Posterior cingulate gyrus (tissue), 11 donors: ENCODE measurements at regions not wholly inside any gene's neighbourhood (a gene's known extent, or its start where the extent isn't known, plus 50 kb on each side); places are given as distances from the start of the nearest gene placed in this dataset.
"Not testable (repeated sequence)": the region's sequence is repeated elsewhere in the genome, so short reads cannot be mapped to it uniquely, and the experiment has no call there.

Experiments
- DNase-seq, 10 donors: peaks; one replicate each; pipeline versions ENCODE4 v3.0.0 to v3.0.0-alpha.2; 2020 to 2021; ENCODE audit warnings: mixed read lengths in 3 of 10
- intact Hi-C: fragments of 100-400 bp; cut with DNase I; formaldehyde crosslinking; loops from one replicate; pipeline ENCODE4 v1.15.1; 2023

DNA sequence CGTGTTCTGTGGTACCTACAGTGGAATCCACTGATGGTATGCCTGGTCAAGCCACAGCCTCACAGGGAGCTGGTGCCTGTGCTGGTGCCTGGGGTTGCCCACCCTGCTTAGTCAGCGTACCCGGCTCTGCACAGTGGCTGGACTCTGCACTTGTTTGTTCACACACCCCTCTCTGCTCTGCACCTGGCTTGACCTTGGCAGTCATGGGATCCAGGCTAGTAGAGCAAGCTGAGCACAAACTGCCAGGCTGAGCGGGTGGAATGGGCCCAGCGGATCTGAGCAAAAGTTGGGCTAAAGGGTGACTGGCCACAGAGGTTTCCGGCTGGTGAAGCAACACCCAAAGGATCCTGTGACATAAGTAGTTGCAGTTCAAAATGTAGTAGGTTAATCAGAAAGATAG lies 163.5 kb downstream of the CDH19 start:
- DNase-seq: peak in 1 of 10 donors; percentile 66
- intact Hi-C loops: no loop called here

DNA sequence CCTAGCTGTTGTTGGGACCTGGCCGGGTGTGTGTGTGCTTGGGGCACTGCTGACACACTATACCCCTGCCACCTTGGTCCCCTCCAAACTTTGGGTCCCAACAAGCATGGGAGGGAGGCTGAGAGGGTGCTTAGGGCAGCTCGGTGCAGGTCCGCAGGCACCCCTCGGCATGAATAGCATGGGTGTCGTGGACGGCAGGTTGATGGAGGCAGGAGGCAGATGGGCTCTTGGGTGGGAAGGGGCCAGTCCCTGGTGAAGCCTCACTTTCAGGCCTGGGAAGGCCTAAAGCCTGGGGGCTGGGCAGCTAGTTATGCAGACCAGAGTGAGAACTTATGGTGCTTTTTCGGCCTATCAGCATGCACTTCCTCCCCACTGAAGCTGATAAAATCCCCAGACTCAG lies 164.2 kb downstream of the CDH19 start:
- intact Hi-C loops: no loop called here
- DNase-seq: peak in 2 of 10 donors; percentile 52 to 58

DNA sequence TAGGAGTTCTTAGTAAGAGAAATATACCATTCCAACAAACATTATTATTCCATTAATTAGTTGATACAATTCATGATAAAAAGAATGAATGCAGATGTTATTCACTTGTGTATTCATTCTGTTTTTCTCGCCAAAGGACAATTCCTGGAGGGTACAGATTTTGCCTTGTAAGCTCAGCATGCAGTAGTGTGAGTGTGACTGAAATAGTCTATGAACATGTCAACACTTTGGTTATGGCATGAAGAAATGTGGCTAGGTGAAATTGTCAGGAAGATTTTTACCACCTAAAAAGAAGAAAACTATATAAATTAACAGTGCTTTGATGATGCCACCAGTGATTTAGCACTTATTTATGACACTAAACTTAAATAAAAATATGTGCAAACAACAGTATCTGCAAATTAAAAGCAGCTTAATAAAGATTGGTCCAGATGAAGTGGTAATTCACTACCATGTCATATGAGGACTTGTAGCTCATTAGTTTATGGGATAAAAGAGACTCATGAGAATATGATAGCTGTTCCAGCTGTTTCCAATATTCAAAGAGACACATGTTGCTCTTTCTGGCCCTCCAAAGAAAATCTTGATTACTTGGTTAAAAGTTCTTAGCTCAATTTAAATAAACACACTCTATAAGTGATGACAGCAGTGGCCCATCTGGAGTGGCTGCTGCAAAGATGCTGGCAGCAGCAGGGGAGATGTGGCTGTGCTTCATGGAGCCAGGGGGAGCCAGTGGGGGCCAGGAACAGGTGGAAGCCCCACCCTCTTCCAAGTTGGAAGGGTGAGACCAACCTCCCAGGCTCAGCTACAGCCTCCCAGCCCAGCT lies 165.0 kb downstream of the CDH19 start:
- peak in 1 of 10 donors; percentile 43 for DNase-seq
- intact Hi-C loops: no loop called here

DNA sequence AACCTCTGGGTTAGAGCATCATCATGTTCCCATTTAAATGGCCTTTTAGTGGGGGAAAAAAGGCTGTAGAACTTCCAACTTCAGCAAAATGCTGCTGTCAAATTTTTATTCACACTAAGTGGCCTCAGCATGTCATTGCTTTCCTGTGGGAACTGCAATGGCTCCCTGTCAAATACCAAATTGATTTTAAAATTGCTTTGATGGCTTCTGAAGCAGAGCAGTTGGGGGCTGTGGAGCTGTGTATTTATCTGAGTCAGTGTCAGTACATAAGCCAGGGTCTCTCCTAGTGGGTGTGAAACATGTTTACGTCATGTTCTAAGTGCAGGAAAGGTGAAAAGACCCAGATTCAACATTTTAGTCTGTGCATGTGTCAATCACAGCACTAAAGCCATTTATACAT lies 171.3 kb downstream of the CDH19 start:
- intact Hi-C loops: no loop called here
- DNase-seq: no peak

DNA sequence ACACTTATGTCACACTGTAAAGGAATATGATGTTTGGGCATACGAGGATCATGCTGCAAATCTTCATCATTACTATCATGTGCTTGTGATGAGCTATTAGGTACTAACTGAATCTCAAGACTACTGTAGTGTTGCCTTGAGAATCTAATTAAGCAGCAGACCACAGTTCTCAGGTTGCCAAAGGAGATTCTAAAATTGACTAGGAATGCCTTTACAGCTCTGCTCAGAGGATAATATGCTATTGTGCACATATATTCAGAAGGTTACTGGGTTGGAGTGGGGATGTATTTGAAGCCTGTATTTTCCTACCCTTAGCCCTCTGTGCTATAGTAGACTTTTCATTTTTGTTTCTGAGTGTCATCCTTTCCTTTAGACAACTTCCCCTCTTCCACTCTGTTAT lies 175.1 kb downstream of the CDH19 start:
- intact Hi-C loops: no loop called here
- DNase-seq: no peak

DNA sequence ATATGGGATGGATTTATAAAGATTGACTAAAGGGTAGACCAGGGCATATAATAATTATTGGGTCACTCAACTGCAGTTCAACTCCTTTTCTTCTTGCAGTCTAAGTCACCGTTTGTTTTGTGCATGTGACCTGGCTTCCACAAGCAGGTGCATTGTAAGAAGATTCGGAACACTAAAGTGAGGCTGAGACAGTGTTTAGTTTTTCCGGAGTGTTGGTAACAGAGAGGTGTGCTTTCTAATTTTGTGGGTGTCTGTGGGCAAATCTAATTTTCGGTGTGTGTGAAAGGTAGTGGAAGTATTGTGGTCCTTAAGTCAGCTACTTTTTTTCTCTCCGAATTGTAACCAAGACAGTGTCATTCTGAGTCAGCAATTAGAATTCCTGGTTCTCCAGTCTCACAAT lies 184.5 kb downstream of the CDH19 start:
- intact Hi-C loops: no loop called here
- no peak for DNase-seq

DNA sequence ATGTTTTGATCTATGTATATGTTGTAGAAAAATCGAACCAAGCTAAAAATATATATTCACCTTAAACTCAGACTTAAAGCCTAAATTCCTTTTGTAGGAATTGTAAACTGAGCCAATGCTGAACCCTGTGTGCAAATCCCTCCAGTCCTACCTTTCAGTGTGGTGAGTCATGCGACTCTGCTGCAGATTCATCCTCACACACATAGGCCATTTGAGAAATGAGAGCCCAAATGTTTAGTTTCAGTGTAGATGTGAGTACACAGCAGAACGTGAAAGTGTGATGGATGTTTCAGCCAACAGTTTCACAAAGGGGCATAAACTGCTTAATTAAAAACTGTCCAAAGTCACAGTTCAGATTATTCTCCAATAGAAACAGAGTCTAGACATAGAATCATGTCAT lies 193.2 kb downstream of the CDH19 start:
- intact Hi-C loops: no loop called here

DNA sequence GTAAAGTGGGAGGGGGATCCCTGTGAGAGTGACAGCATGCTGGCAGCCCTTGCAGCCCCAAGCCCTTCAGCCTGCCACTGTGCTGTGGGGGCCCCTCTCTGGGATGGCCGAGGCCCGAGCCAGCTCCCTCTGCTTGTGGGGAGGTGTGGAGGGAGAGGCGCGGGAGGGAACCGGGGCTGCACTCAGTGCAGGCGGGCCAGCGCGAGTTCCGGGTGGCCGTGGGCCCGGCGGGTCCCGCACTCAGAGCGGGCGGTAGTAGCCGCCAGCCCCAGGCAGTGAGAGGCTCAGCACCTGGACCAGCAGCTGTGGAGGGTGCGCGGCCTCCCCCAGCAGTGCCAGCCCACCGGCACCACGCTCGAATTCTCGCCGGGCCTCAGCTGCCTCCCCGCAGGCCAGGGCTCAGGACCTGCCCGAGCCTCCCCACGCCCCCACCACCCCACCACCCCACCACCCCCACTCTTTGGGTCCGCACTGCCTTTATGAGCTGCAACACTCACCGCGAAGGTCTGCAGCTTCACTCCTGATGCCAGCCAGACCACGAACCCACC lies 208.1 kb downstream of the CDH19 start:
- DNase-seq: peak in 2 of 10 donors; percentile 62 to 73
- intact Hi-C loops: no loop called here

More for the DNA sequence above, 193.2 kb downstream of the CDH19 start:
- DNase-seq: no peak

DNA sequence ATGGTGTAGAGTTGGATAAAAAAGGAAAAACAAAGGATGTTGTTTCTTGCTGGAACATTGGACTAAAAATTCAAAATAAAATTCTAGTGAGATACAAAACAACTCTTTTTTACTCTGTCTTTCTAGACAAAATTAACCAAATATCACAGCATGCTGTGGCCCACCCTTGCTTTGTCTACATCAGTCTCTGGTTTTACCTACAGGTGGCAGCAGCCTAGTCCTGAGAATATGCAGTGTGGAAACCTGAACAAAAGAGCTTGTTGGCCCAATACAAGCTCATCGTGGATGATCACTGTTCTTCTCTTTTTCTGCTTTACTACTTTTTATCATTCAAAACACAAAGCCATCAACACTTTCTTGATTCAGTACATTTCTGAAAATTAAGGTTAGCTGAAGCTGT lies 210.4 kb downstream of the CDH19 start:
- no peak for DNase-seq
- intact Hi-C loops: no loop called here

DNA sequence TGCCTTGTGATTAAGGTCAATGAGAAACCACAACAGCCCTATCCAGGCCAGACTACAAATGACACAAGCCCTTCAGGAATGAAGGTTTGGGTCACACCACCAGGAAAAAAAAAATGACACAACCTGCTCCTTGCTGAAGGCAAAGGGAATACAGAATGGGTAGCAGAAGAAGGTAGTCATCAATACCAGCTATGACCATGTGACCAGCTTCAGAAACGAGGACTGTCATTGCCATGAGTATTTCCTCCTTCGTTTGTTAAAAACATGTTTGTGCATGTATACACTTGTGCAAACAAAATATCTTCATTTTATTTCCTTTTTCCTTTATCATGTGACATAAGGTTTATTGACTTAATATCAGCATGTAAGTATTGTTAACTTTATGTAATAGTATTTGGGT lies 226.6 kb downstream of the CDH19 start:
- intact Hi-C loops: no loop called here
- no peak for DNase-seq

DNA sequence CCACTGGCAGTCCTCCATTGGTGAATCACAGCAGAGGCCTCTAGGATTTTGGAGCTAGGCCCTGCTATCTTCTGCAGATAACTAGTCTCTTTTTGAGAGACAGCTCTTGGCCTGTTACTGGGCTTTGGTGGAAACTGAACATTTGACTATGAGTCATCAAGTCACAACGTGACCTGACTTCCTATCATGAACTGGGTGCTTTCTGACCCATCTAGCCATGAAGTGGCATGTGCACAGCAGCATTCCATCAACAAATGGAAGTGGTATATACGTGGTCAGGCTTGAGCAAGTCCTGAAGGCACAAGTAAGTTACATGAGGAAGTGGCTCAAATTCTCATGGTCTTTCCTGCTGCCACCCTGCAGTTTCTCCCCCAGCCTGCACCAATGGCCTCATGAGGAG lies 228.5 kb downstream of the CDH19 start:
- DNase-seq, intact Hi-C loops: not testable (repeated sequence)

DNA sequence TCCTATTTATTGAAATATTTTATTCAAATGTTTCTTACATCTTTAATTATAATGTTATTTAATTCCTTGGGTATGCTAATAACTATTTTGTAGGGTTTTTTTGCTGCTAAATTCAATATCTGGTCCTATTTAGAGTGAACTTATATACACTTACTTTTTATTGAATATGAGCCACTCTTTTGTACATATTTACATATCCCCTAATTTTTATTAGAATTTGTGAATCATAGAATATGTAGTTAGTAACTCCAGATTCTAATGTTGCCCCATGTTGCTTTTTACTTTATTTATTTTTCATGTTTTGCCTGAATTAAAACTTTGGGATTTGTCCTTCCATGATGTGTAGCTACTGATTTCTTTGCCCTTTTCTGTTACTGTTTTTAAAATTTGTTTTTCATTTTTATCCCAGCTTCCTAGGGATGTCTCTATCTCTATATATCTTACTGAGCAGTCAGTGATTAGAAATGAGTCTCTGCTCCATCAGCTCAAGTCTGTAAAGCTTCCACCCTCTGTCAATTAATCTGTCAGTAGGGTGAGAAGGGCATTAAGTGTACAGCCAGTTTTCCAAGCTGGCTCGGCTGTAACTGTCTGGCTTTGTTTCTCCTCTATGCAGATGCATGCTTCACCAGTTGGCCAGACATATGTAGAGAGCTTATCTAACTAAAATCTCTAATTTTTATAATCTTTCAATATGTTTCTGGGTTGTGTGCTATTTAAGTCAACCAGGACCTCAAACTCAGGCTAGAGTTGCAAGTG lies 256.9 kb downstream of the CDH19 start:
- intact Hi-C loops: no loop called here
- DNase-seq: no peak

DNA sequence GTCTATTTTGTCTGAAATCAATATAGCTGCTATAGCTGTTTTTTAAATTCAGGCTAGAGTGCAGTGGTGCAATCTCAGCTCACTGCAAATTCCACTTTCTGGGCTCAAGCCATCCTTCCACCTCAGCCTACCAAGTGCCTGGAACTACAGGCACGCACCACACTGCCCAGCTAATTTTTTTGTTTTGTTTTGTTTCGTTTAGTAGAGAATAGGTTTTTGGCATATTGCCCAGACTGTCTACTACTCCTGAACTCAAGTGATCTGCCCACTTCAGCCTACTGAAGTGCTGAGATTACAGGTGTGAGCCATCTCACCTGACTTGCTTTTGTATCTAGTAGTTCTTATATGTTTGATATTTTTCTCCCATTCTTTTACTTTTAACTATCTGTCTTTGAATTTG lies 259.7 kb downstream of the CDH19 start:
- DNase-seq: no peak
- intact Hi-C loops: no loop called here

DNA sequence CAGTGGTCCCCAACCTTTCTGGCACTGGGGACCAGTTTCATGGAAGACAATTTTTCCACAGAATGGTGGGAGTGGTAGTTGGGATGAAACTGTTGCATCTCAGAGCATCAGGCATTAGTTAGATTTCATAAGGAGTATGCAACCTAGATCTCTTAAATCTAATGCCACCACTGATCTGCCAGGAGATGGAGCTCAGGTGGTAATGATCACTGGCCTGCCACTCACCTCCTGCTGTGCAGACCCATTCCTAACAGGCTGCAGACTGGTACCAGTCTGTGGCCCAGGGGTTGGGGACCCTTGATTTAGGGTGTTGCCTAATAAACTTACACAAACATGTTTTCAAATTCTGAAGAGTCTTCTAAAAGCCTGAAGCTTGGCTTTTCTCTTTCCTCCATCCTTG lies 261.3 kb downstream of the CDH19 start:
- intact Hi-C loops: no loop called here
- DNase-seq: no peak

DNA sequence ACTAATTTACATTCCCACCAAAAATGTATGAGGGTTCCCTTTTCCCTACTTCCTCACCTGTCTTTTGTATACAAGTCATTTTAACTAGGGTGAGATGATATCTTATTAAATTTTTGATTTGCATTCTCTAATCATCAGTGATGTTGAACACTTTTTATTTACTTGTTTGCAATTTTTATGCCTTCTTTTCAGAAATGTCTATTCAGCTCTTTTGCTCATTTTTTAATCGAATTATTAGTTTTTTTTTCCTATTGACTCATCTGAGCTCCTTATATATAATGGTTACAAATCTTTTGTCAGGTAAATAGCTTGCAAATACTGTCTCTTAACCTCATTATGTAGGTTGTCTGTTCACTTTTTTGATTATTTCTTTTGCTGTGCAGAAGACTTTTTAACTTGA lies 269.4 kb downstream of the CDH19 start:
- no peak for DNase-seq
- intact Hi-C loops: no loop called here

DNA sequence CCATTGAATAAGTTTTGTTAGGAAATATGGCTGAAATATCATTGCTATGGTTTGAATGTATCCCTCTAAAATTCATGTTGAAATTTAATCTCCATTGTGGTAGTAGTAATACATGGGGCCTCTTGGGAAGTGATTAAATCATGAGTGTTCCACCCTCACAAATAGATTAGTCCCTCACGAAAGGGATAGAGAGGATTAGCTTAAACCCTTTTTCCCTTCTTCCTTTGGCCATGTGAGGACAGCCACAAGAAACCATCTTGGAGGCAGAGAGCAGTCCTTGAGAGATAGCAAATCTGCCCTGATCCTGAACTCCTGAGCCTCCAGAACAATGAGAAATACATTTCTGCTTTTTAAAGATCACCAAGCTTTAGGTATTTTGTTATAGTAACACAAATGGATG lies 274.2 kb downstream of the CDH19 start:
- no peak for DNase-seq
- intact Hi-C loops: no loop called here

DNA sequence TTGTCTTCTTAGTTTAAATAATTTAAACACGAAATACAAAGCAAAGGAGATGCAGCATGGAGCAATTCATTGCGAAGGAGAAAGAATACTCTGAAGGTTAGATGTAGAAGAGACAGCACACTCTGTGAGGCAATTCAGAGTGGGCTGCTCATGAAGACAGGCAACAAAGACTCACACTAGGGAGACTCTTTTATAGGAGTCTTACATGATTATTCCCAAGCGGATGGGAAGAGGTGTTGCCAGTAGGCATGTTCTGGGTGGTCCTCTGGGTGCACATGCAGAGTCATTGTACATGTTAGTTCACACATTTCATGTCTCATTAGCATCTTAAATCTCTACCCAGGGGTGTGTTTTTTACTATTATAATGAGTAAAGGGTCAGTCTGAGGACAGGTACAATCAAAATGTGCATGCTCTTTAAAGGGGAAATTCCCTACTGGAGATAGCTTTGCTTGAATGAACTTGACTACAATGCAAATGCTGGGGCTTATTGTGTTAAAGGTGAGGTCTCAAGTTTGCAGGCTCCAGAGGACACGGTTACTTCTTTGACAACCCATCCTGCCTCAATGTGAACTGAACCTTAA lies 275.5 kb downstream of the CDH19 start:
- intact Hi-C loops: no loop called here
- DNase-seq: no peak

DNA sequence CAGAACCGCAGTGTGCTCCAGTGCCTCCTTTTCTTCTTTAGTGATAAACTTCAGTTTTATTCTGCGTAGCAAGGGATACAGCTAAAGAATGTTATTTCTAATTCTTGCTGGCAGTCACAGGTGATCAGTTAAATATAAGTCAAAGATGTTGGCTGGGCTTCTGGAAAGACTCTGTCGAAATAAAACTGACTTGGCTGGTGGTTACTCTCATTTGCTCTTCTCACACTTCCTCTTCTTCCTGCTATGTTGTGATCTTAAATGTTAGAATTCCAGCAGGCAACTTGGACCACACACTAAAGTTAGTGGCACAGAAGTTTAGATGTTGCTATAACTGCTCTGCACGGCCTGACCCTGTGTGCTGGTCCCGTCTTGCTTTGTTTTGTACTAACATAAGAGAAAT lies 278.6 kb downstream of the CDH19 start:
- intact Hi-C loops: no loop called here
- DNase-seq: no peak

DNA sequence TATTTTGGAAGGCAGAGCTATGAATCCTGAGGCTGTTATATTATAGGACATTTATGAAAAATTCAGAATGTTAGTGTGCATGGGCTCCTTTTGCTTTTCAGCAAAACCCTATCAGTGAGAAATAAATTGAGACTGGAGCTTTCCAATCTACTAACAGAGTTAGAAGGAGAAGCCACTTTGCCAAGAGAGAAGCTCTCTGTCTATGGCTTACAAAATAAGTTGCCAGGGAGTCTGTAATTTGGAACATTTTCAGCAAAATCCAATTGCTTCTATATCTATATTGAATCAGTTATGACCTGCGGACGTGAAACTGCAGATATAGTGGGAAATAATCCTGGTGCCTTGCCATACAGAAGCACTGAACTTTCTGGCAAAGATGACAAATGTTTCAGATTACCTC lies 279.3 kb downstream of the CDH19 start:
- intact Hi-C loops: no loop called here
- no peak for DNase-seq

DNA sequence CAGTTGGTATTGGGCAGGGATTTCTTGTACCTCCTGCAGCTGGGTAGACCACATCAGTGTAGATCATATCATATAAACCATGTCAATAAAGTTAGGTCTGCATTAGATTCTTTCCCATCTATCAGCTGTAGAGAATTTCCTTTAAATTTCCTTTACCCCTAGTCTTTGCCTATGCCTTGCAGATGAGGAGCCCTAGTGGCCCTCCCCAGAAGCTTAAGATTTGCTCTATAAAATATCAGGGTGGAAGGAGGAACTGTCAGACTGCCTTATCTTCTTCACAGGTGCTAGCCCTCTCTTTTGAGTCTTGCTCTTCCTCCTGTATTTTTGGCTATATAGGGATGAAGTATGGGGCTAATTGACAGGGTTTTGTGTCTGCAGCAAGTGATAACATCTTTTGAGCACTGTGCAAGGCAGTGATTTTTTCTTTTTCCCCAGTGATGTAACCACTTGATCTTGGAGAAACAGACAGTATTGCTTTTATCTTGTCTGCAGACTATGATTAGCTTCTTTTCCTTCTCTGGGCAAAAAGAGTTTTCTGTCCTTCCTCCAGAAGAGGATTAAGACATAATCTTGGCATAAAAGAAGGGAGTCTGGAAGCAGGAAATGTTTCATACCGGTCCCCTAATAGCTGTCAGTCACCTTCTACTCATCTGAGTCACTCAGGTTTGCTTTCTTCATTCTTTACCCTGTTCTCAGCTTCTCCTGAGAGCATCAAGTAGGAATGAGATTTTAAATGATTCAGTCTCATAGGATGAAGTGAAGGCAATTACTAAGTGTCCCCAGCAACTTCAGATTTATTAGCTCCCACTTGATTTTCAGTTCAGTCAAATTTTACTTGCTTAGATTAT lies 286.4 kb downstream of the CDH19 start:
- no peak for DNase-seq
- intact Hi-C loops: no loop called here

DNA sequence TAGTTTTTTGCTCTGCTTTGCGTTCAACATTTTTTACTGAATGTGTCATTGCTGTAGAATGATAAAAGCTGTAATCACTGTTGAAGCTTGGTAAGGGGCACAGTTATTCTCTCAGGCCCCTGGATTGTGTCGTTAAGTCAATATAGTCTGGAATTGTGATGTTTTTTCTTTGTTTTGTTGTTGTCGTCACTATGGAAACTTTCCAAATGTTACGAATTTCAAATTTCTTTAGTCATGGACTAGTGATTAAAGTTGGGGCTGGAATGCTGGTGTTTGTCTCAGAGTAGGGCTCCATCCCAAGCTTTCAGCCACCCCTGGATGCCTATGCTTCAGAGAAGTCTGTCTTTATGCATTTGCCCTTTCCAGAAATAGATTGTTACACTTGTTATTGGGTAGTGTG lies 287.2 kb downstream of the CDH19 start:
- intact Hi-C loops: no loop called here
- no peak for DNase-seq
